ENCODE measurements at regions not wholly inside any gene's neighbourhood (a gene's known extent, or its start where the extent isn't known, plus 50 kb on each side); places are given as distances from the start of the nearest gene placed in this dataset.

DNA sequence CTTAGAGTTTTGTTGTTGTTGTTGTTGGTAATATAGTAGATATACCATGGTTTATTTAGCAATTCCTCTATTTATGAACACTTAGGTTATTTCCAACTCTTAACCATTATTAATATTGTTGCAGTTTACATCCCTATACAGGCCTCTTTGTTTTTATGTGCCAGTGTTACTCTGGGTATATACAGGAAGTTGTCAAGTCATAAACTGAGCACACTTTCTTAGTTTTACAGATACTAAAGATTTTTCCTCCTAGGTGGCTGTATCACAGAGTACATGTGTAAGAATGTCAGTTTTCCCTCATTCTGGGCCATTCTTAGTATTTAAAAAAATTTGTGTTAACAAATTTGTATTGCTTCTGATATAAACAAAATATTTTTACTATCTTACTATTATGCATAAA, 128.4 kb downstream of the ARL4A start:
- no peak overlapping the region for H3K4me3 ChIP-seq (ENCODE audit: low read depth, poor library complexity, severe bottlenecking)
- no peak for DNase-seq (ENCODE audit: low spot score in 2 of 2)
- no peak for TF ChIP-seq POLR2A (IDR thresholded peaks at IDR 0.05)
- TF ChIP-seq, protein P1, sequence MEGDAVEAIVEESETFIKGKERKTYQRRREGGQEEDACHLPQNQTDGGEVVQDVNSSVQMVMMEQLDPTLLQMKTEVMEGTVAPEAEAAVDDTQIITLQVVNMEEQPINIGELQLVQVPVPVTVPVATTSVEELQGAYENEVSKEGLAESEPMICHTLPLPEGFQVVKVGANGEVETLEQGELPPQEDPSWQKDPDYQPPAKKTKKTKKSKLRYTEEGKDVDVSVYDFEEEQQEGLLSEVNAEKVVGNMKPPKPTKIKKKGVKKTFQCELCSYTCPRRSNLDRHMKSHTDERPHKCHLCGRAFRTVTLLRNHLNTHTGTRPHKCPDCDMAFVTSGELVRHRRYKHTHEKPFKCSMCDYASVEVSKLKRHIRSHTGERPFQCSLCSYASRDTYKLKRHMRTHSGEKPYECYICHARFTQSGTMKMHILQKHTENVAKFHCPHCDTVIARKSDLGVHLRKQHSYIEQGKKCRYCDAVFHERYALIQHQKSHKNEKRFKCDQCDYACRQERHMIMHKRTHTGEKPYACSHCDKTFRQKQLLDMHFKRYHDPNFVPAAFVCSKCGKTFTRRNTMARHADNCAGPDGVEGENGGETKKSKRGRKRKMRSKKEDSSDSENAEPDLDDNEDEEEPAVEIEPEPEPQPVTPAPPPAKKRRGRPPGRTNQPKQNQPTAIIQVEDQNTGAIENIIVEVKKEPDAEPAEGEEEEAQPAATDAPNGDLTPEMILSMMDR (IDR thresholded peaks at IDR 0.05), result no peak
- intact Hi-C loops (cut with DNase I; ENCODE audit: low total_unique reads), result no loop called here

DNA sequence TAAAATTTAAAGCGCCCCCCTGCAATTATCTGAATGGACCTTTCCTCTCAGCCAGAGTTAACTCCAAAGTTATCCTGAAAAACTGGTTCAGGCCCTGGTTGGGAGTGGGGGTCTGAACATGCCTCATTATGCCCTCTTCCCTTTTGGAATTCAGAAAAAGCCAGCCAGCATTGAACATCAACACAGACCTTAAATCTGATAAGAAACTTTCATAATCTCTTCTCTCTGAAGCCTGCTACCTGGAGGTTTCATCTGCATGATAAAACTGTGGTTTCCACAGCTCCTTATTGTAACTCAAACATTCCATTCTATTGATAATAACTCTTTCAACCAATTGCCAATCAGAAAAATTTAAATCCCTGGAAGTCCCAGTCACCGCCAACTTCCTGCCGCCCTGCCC, 133.3 kb downstream of the ARL4A start:
- 64 to 83% methylated on average over 3 of the region's 3 CpGs for whole genome bisulfite sequencing, 2 donors
- no peak for DNase-seq (ENCODE audit: low spot score in 2 of 2)
- no peak for TF ChIP-seq POLR2A (IDR thresholded peaks at IDR 0.05)
- TF ChIP-seq, protein P1 (IDR thresholded peaks at IDR 0.05), result no peak
- intact Hi-C loops (cut with DNase I; ENCODE audit: low total_unique reads), result no loop called here
- H3K4me3 ChIP-seq (ENCODE audit: low read depth, poor library complexity, severe bottlenecking), result no peak overlapping the region

DNA sequence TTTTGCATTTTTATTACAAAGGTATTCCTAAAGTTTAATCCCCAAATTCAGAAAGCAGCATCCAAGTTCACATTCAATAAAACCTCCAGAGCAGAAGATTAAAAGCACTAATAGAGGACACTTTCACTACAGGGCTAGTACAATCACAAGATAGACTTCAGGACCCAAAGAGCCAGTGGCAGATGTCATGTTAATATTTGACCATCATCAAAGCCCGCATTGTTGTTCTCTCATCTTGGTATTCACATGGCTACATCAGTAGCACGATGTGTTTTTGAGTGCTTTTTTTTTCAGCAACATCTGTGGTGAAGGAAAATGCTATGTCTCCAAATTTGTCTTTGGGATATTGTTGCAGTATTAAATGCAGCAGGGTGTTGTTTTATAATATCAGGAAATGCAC, 134.3 kb downstream of the ARL4A start:
- no peak overlapping the region for H3K4me3 ChIP-seq (ENCODE audit: low read depth, poor library complexity, severe bottlenecking)
- 78 to 80% methylated on average over 2 of the region's 2 CpGs for WGBS, 2 donors
- intact Hi-C loops (cut with DNase I; ENCODE audit: low total_unique reads), result no loop called here
- no peak for TF ChIP-seq POLR2A (IDR thresholded peaks at IDR 0.05)
- TF ChIP-seq, protein P1 (IDR thresholded peaks at IDR 0.05), result no peak
- DNase-seq (ENCODE audit: low spot score in 2 of 2), result no peak

DNA sequence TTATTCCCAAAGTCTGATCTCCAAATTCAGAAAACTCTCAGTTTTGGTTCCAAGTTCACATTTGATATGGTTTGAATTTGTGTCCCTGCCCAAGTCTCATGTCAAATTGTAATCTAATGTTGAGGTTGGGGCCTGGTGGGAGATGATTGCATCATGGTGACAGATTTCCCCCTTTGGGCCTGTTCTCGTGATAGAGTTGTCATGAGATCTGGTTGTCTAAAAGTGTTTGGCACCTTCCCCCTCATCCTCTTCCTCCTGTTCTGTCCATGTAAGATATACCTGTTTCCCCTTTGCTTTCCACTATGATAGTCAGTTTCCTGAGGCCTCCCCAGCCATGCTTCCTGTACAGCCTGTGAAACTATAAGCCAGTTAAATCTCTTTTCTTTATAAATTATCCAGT, 138.6 kb downstream of the ARL4A start:
- WGBS, 2 donors, result 62 to 81% methylated on average over 1 of the region's 1 CpG
- intact Hi-C loops (cut with DNase I; ENCODE audit: low total_unique reads), result no loop called here
- TF ChIP-seq POLR2A (IDR thresholded peaks at IDR 0.05), result no peak
- TF ChIP-seq, protein P1 (IDR thresholded peaks at IDR 0.05), result no peak
- DNase-seq (ENCODE audit: low spot score in 2 of 2), result no peak
- no peak overlapping the region for H3K4me3 ChIP-seq (ENCODE audit: low read depth, poor library complexity, severe bottlenecking)

DNA sequence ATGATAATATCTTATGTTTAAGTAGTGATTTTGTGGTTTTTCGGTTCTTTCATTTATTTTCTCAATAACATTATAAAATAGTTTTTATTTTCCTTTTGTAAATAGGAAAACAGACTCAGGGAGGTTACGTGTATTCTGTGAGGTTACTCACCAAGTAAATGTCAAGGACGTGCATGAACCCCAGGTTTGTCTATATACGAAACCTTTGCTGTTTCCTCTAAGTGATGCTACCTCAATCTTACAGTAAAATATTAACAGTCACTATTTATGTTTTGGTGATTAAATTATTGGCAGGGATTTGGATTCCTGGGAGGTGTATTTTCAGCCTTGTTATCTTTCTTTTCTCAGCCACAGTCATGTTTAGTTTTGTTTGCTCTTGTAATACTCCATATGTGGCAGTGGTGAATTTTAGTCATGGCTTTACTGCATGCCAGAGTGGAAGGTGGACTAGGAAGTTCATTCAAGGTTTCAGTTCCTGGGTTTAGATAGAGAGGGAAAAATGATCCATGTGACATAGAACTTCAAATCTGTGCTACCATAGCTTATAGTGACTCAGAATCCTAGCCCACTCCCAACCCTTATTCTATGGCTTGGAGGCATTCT, 139.9 kb downstream of the ARL4A start:
- 68 to 71% methylated on average over 4 of the region's 4 CpGs for whole genome bisulfite sequencing, 2 donors
- intact Hi-C loops (cut with DNase I; ENCODE audit: low total_unique reads), result no loop called here
- TF ChIP-seq POLR2A (IDR thresholded peaks at IDR 0.05), result no peak
- TF ChIP-seq, protein P1 (IDR thresholded peaks at IDR 0.05), result no peak
- DNase-seq (ENCODE audit: low spot score in 2 of 2), result no peak
- no peak overlapping the region for H3K4me3 ChIP-seq (ENCODE audit: low read depth, poor library complexity, severe bottlenecking)

DNA sequence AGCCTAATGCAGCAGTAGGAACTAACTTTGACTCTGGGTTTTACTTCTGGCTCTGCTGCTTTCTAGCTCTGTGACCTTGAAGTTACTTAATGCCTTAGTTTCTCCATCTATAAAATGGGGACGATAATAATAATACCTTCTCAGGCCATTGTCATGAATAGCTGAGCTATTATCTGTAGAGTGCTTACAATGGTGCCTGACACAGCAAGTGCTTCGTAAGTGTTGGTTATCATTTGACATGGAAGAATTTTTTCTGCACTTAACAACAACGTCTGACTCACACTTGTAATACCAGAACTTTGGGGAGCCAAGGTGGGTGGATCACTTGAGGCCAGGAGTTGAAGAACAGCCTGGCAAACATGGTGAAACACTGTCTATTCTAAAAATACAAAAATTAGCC, 140.5 kb downstream of the ARL4A start:
- no peak for DNase-seq (ENCODE audit: low spot score in 2 of 2)
- H3K4me3 ChIP-seq (ENCODE audit: low read depth, poor library complexity, severe bottlenecking), result no peak overlapping the region
- intact Hi-C loops (cut with DNase I; ENCODE audit: low total_unique reads), result no loop called here
- no peak for TF ChIP-seq POLR2A (IDR thresholded peaks at IDR 0.05)
- TF ChIP-seq, protein P1 (IDR thresholded peaks at IDR 0.05), result no peak
- WGBS, 2 donors, result 40 to 48% methylated on average over 3 of the region's 3 CpGs
